ENCODE measurements at regions not wholly inside any gene's neighbourhood (a gene's known extent, or its start where the extent isn't known, plus 50 kb on each side); places are given as distances from the start of the nearest gene placed in this dataset.
"Not testable (repeated sequence)": the region's sequence is repeated elsewhere in the genome, so short reads cannot be mapped to it uniquely, and the experiment has no call there.

DNA sequence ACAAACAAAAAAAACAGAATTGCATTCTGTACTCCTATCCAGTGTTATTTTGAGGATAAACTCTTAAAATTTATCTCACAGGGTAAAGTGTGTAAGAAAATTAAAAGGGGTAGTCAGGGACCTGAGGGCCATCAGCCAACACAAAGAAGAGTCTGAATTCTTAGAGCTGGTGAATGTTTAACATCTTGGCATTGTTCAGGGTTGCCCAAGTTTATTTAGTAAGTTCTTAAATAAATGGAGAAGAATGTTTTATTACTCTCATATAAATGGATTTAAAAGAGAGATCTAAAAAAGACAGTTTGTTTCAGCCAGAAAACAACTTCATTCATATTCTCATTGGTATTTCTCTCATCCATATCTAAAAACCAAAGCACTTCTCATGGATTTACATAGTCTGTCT lies 171.7 kb downstream of the LACC1 start:
- TF ChIP-seq, protein P1, sequence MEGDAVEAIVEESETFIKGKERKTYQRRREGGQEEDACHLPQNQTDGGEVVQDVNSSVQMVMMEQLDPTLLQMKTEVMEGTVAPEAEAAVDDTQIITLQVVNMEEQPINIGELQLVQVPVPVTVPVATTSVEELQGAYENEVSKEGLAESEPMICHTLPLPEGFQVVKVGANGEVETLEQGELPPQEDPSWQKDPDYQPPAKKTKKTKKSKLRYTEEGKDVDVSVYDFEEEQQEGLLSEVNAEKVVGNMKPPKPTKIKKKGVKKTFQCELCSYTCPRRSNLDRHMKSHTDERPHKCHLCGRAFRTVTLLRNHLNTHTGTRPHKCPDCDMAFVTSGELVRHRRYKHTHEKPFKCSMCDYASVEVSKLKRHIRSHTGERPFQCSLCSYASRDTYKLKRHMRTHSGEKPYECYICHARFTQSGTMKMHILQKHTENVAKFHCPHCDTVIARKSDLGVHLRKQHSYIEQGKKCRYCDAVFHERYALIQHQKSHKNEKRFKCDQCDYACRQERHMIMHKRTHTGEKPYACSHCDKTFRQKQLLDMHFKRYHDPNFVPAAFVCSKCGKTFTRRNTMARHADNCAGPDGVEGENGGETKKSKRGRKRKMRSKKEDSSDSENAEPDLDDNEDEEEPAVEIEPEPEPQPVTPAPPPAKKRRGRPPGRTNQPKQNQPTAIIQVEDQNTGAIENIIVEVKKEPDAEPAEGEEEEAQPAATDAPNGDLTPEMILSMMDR (IDR thresholded peaks at IDR 0.05; ENCODE audit: insufficient read depth, low read length, poor library complexity, severe bottlenecking): no peak
- DNase-seq (ENCODE audit: low read depth): no peak
- H3K27me3 ChIP-seq (ENCODE audit: control insufficient read depth, insufficient read depth, low read length): no peaks in the 10 kb centered on the region
- H3K36me3 ChIP-seq (ENCODE audit: control insufficient read depth, insufficient read depth, low read length): no peaks in the 10 kb centered on the region
- H3K4me3 ChIP-seq (ENCODE audit: low read depth, low read length): no peak overlapping the region

DNA sequence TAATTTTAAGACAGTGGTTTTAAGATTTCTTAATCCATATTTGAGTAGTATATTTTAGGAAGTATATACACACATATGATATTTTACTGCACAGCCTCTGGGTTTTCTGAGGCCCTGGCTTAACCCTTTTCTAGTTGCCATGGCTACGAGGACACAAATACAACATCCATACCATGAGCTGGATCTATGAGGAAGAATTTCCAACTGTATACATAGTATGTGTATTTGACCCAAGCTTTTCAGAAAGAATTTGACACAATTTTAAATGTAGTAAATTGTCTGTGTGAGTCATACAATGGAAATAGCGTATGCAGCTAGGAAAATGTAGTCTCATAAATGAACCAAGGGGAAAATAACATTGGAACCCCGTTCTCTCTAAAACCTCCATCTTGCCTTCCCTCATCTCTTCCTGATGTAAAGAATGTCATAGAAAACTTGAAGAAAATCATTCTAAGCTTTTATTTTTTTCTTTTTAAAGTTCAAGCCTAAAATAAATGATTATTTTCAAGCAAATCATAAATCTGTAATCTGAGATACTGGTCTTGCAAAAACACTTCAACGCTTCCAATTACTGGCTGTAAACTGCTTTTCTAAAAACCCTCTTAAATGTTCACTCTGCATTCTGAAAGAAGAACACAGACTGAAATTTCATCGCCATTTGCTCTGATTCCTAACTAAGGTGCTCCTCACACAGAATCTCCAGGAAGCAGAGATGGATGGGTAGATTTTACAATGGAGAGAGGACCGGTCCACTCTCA lies 172.4 kb downstream of the LACC1 start:
- DNase-seq (ENCODE audit: low read depth): no peak
- Histone ChIP-seq H3K36me3 (ENCODE audit: control insufficient read depth, insufficient read depth, low read length) (no peaks in the 10 kb centered on the region), H3K4me3 (ENCODE audit: low read depth, low read length) (no peak overlapping the region), H3K27me3 (ENCODE audit: control insufficient read depth, insufficient read depth, low read length) (no peaks in the 10 kb centered on the region)
- TF ChIP-seq, protein P1 (IDR thresholded peaks at IDR 0.05; ENCODE audit: insufficient read depth, low read length, poor library complexity, severe bottlenecking): no peak

DNA sequence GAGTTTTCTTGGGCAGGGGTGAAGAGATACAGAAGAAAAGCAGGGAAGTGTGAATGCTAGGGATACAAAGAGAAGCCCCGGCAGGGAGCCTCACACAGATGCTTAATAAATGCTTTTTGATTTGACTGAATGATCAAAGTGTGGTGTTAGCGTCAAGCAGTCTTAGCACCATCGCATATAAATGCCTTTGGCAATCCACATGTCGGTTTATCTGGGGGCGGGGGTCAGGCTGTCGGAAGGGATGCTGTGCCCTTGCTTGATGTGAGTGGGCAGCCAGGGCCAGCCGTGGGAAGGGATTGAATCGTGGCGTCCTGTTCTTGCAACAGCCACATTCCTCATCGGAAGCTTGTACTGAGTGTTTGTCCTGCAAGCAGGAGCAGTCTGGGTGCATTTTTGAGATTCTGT lies 173.1 kb downstream of the LACC1 start:
- H3K27me3 ChIP-seq (ENCODE audit: control insufficient read depth, insufficient read depth, low read length): no peaks in the 10 kb centered on the region
- no peak overlapping the region for H3K4me3 ChIP-seq (ENCODE audit: low read depth, low read length)
- no peak for DNase-seq (ENCODE audit: low read depth)
- TF ChIP-seq, protein P1 (IDR thresholded peaks at IDR 0.05; ENCODE audit: insufficient read depth, low read length, poor library complexity, severe bottlenecking): no peak
- H3K36me3 ChIP-seq (ENCODE audit: control insufficient read depth, insufficient read depth, low read length): no peaks in the 10 kb centered on the region

DNA sequence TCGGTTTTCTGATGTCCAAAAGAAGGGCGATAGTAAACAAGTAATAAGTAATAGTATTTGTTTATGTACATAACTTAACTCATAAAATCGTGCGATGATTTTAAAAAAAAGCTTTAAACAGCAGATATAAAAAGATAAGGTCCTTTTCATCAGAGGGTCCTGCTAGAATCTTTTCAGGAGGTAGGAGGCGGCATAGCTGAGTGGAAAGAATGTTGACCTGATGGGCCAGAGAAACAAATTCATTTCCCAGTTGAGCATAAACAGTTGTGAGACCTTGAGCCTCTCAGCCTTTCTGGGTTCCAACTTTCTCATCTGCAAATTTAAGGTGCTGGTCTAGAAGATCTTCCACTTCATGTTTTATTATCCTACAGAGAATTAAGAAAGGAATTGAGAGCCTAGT lies 173.5 kb downstream of the LACC1 start:
- no peaks in the 10 kb centered on the region for H3K36me3 ChIP-seq (ENCODE audit: control insufficient read depth, insufficient read depth, low read length)
- no peaks in the 10 kb centered on the region for H3K27me3 ChIP-seq (ENCODE audit: control insufficient read depth, insufficient read depth, low read length)
- TF ChIP-seq, protein P1 (IDR thresholded peaks at IDR 0.05; ENCODE audit: insufficient read depth, low read length, poor library complexity, severe bottlenecking): no peak
- no peak overlapping the region for H3K4me3 ChIP-seq (ENCODE audit: low read depth, low read length)
- DNase-seq (ENCODE audit: low read depth): no peak

DNA sequence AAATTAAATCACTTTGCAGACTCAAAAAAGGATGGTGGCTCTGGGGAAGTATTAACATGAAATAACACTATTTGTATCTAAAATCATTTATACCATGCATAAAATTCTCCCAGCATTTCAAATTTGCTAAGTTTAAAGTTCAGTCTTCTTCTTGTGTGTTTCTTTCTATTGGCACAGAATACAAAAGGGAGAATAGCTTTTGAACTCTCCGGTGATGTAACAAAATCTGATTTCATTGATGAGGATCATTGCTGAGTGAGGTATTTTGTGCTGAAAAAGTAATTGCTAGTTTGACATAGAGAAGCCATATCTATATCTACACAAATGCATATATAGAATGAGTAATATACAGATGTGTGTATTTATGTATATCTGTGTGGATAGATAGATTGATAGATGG lies 174.8 kb downstream of the LACC1 start:
- Histone ChIP-seq H3K27me3 (ENCODE audit: control insufficient read depth, insufficient read depth, low read length) (no peaks in the 10 kb centered on the region), H3K36me3 (ENCODE audit: control insufficient read depth, insufficient read depth, low read length) (no peaks in the 10 kb centered on the region), H3K4me3 (ENCODE audit: low read depth, low read length) (no peak overlapping the region)
- no peak for DNase-seq (ENCODE audit: low read depth)
- TF ChIP-seq, protein P1 (IDR thresholded peaks at IDR 0.05; ENCODE audit: insufficient read depth, low read length, poor library complexity, severe bottlenecking): no peak

DNA sequence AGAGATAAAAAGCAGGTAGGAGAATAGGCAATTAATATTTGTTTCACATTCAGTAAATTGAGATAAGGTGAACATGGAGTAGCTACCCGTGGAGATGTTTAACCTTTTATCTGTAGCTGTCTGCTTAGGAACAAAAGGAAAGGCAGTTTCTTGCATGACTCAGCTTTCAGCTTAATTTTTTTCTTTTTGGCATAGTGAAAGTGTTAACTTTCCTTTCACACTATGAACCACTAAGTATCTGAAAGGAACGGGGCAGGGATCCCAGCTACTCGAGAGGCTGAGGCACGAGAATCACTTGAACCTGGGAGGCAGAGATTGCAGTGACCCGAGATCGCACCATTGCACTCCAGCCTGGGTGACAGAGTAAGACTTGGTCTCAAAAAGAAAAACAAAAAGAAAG lies 176.0 kb downstream of the LACC1 start:
- H3K36me3 ChIP-seq (ENCODE audit: control insufficient read depth, insufficient read depth, low read length); H3K4me3 ChIP-seq (ENCODE audit: low read depth, low read length); DNase-seq (ENCODE audit: low read depth); H3K27me3 ChIP-seq (ENCODE audit: control insufficient read depth, insufficient read depth, low read length): not testable (repeated sequence)
